GM23338 (cell line): ENCODE measurements at regions not wholly inside any gene's neighbourhood (a gene's known extent, or its start where the extent isn't known, plus 50 kb on each side); places are given as distances from the start of the nearest gene placed in this dataset.

ENCODE experiments used
- ATAC-seq: fragments of 200-7000 bp; cut with Tn5 transposase; 3 replicates; pipeline ENCODE4 v1.9.1; 2020
- DNase-seq: peaks from one replicate; pipeline ENCODE4 v3.0.0-alpha.2; 2015; ENCODE audit warnings: low spot score
- H2AFZ ChIP-seq: fragments of 200-600 bp; sonication (generic); 2 replicates; pipeline ENCODE4 v1.8.0; 2016; ENCODE audit warnings: antibody characterized with exemption, mild to moderate bottlenecking, moderate library complexity
- H3F3A ChIP-seq: fragments of 200-600 bp; sonication (generic); replicated peaks from 2 replicates; pipeline ENCODE4 v1.8.0; 2017; ENCODE audit warnings: antibody characterized with exemption, mixed run types, low read depth
- H3K27ac ChIP-seq: fragments of 200-600 bp; sonication (generic); 2 replicates; pipeline ENCODE4 v1.6.1; 2016; ENCODE audit warnings: low read depth
- H3K27me3 ChIP-seq: fragments of 200-600 bp; sonication (generic); 2 replicates; pipeline ENCODE4 v1.8.0; 2016; ENCODE audit warnings: mild to moderate bottlenecking, mixed run types, moderate library complexity; ENCODE audit not compliant: insufficient read depth
- H3K36me3 ChIP-seq: fragments of 200-600 bp; sonication (generic); 2 replicates; pipeline ENCODE4 v1.8.0; 2016; ENCODE audit warnings: mild to moderate bottlenecking; ENCODE audit not compliant: insufficient read depth
- H3K4me1 ChIP-seq: fragments of 200-600 bp; sonication (generic); 2 replicates; pipeline ENCODE4 v1.8.0; 2016; ENCODE audit warnings: mild to moderate bottlenecking, moderate library complexity; ENCODE audit not compliant: insufficient read depth
- H3K4me2 ChIP-seq: fragments of 200-600 bp; sonication (generic); 2 replicates; pipeline ENCODE4 v1.7.1; 2017; ENCODE audit warnings: mixed run types
- H3K4me3 ChIP-seq: fragments of 200-600 bp; sonication (generic); 2 replicates; pipeline ENCODE4 v1.6.1; 2016; ENCODE audit warnings: mixed run types
- H3K79me2 ChIP-seq: fragments of 200-600 bp; sonication (generic); replicated peaks from 2 replicates; pipeline ENCODE4 v1.8.0; 2017; ENCODE audit warnings: mild to moderate bottlenecking; ENCODE audit not compliant: insufficient read depth
- H3K9me2 ChIP-seq: fragments of 200-600 bp; sonication (generic); 2 replicates; pipeline ENCODE4 v1.8.0; 2017; ENCODE audit not compliant: insufficient read depth
- H4K20me1 ChIP-seq: fragments of 200-600 bp; sonication (generic); replicated peaks from 2 replicates; pipeline ENCODE4 v1.8.0; 2017; ENCODE audit warnings: mild to moderate bottlenecking; ENCODE audit not compliant: insufficient read depth
- H3K27ac Mint-ChIP-seq: 2 replicates; pipeline ENCODE4 v1.8.0; 2020; ENCODE audit warnings: inconsistent platforms, mild to moderate bottlenecking, moderate library complexity, mixed read lengths
- H3K27me3 Mint-ChIP-seq: 3 replicates; pipeline ENCODE4 v1.8.0; 2022; ENCODE audit warnings: low read depth, mild to moderate bottlenecking, moderate library complexity, mixed read lengths, inconsistent platforms; ENCODE audit not compliant: insufficient read depth, poor library complexity
- H3K36me3 Mint-ChIP-seq: 3 replicates; pipeline ENCODE4 v1.8.0; 2021; ENCODE audit warnings: low read depth, mild to moderate bottlenecking, inconsistent platforms, moderate library complexity, mixed read lengths
- H3K4me1 Mint-ChIP-seq: 3 replicates; pipeline ENCODE4 v1.8.0; 2020; ENCODE audit warnings: mild to moderate bottlenecking, inconsistent platforms, mixed read lengths
- H3K4me3 Mint-ChIP-seq: 3 replicates; pipeline ENCODE4 v1.8.0; 2021; ENCODE audit warnings: moderate library complexity, mild to moderate bottlenecking, inconsistent platforms, mixed read lengths
- H3K9me3 Mint-ChIP-seq: 3 replicates; pipeline ENCODE4 v1.8.0; 2020; ENCODE audit warnings: moderate library complexity, mild to moderate bottlenecking, inconsistent platforms, mixed read lengths
- CREB1 ChIP-seq: fragments of 250-450 bp; sonication (Bioruptor Pico); IDR thresholded peaks from 2 replicates; pipeline ENCODE4 v1.5.0; 2020; ENCODE audit warnings: low read depth, mild to moderate bottlenecking, moderate library complexity
- EZH2 ChIP-seq: fragments of 200-600 bp; sonication (generic); IDR thresholded peaks from one replicate; pipeline ENCODE4 v1.8.0; 2017; ENCODE audit warnings: antibody characterized with exemption, mild to moderate bottlenecking, low read depth; ENCODE audit not compliant: unreplicated experiment
- EZH2phosphoT487 ChIP-seq: fragments of 200-600 bp; sonication (generic); IDR thresholded peaks from one replicate; pipeline ENCODE4 v1.8.1; 2018; ENCODE audit warnings: antibody characterized with exemption; ENCODE audit not compliant: unreplicated experiment
- JUNB ChIP-seq: IDR thresholded peaks from one replicate; pipeline ENCODE4 v1.6.1; 2016; ENCODE audit warnings: antibody characterized with exemption; ENCODE audit not compliant: unreplicated experiment
- NANOG ChIP-seq: IDR thresholded peaks from 2 replicates; pipeline ENCODE4 v1.6.1; 2016; ENCODE audit warnings: antibody characterized with exemption, borderline replicate concordance
- POLR2AphosphoS5 ChIP-seq: IDR thresholded peaks from 2 replicates; pipeline ENCODE4 v1.6.1; 2016; ENCODE audit warnings: antibody characterized with exemption, low read depth
- STAT1 ChIP-seq: IDR thresholded peaks from one replicate; pipeline ENCODE4 v1.6.1; 2016; ENCODE audit warnings: antibody characterized with exemption; ENCODE audit not compliant: unreplicated experiment
- ZNF114 ChIP-seq: fragments of 250-450 bp; sonication (Bioruptor Pico); IDR thresholded peaks from 2 replicates; pipeline ENCODE4 v1.5.0; 2020; ENCODE audit warnings: mild to moderate bottlenecking, moderate library complexity
- TF ChIP-seq, protein P1 (sequence below), 2 experiments: fragments of 200-600 bp in 1 of 2; sonication (generic) in 1 of 2; conservative IDR thresholded peaks; 2 replicates each; pipeline versions ENCODE4 v1.5.1 to v1.6.1; 2016 to 2017; ENCODE audit warnings: antibody characterized with exemption in 2 of 2, low read depth in 2 of 2, mild to moderate bottlenecking in 2 of 2, moderate library complexity in 1 of 2
- TF ChIP-seq, protein P2 (sequence below): IDR thresholded peaks from 2 replicates; pipeline ENCODE4 v1.6.1; 2016; ENCODE audit warnings: antibody characterized with exemption
- TF ChIP-seq, protein P3 (sequence below): IDR thresholded peaks from one replicate; pipeline ENCODE4 v1.6.1; 2018; ENCODE audit warnings: antibody characterized with exemption; ENCODE audit not compliant: unreplicated experiment

DNA sequence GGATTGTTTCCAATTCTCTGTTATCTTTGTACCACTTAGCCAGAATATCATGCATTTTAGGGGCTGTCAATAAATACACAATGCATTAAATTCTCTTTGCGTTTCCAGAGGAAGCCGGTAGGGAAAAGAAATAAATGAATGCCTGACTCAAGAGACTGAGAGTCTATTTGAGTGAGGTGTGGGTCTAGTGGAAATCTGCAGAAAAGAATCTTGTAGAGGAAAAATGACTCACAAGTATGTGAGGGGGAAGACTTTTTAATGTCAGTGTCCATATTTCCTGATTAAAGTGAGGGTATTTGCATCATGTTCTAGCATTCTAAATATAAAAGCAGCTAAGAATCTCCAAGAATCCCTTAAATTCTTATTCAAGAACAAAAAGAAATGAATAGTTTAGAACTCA is 271.1 kb downstream of the PTPRC start (continued):
- TF ChIP-seq, protein P1, sequence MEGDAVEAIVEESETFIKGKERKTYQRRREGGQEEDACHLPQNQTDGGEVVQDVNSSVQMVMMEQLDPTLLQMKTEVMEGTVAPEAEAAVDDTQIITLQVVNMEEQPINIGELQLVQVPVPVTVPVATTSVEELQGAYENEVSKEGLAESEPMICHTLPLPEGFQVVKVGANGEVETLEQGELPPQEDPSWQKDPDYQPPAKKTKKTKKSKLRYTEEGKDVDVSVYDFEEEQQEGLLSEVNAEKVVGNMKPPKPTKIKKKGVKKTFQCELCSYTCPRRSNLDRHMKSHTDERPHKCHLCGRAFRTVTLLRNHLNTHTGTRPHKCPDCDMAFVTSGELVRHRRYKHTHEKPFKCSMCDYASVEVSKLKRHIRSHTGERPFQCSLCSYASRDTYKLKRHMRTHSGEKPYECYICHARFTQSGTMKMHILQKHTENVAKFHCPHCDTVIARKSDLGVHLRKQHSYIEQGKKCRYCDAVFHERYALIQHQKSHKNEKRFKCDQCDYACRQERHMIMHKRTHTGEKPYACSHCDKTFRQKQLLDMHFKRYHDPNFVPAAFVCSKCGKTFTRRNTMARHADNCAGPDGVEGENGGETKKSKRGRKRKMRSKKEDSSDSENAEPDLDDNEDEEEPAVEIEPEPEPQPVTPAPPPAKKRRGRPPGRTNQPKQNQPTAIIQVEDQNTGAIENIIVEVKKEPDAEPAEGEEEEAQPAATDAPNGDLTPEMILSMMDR (conservative IDR thresholded peaks at IDR 0.05; ENCODE audit: low read depth in 2 of 2) = no peak
- TF ChIP-seq EZH2phosphoT487 (no peak), CREB1 (CRISPR knock-in tag) (no peak), ZNF114 (no peak)

DNA sequence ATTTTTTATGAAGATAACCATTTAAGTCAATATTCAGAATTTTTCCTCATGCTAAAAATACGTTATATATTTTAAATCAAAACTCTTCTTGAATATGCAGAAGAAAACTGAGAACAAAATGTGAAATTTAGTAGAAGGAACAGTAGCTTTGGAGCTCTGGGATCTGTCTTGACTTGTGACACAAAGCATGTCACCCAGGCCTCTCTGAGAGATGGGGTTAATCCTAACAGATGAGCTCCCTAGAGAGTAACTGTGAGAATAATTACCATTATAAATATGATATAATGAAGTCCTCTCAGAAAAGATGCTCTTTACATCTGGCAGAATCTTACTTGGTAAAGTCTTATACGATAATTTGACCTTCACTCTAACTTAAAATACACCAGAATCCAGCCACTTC is 272.0 kb downstream of the PTPRC start:
- H3K36me3 ChIP-seq = no peaks in the 10 kb centered on the region
- H3K79me2 ChIP-seq = no peaks in the 10 kb centered on the region
- no peak overlapping the region for H2AFZ ChIP-seq
- H3K4me2 ChIP-seq = no peak overlapping the region
- Mint-ChIP-seq H3K4me3 (no peak overlapping the region), H3K27ac (no peak overlapping the region), H3K27me3 (no peaks in the 10 kb centered on the region), H3K36me3 (no peaks in the 10 kb centered on the region), H3K9me3 (no peaks in the 10 kb centered on the region), H3K4me1 (peaks cover 2% of the 10 kb centered on the region; the same call in 2 of the 3 replicates)
- H3K27ac ChIP-seq = no peak overlapping the region
- no peaks in the 10 kb centered on the region for H3F3A ChIP-seq
- no peaks in the 10 kb centered on the region for H3K9me2 ChIP-seq
- DNase-seq (no peak), ATAC-seq (no peak)
- no peak overlapping the region for H3K4me3 ChIP-seq
- no peaks in the 10 kb centered on the region for H3K27me3 ChIP-seq
- no peaks in the 10 kb centered on the region for H3K4me1 ChIP-seq
- no peaks in the 10 kb centered on the region for H4K20me1 ChIP-seq
- TF ChIP-seq CREB1 (CRISPR knock-in tag) (no peak), NANOG (no peak), POLR2AphosphoS5 (no peak), JUNB (no peak), EZH2phosphoT487 (no peak), EZH2 (no peak), STAT1 (no peak), ZNF114 (no peak)
- TF ChIP-seq, protein P2, sequence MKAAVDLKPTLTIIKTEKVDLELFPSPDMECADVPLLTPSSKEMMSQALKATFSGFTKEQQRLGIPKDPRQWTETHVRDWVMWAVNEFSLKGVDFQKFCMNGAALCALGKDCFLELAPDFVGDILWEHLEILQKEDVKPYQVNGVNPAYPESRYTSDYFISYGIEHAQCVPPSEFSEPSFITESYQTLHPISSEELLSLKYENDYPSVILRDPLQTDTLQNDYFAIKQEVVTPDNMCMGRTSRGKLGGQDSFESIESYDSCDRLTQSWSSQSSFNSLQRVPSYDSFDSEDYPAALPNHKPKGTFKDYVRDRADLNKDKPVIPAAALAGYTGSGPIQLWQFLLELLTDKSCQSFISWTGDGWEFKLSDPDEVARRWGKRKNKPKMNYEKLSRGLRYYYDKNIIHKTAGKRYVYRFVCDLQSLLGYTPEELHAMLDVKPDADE = no peak
- TF ChIP-seq, protein P1 (conservative IDR thresholded peaks at IDR 0.05; ENCODE audit: low read depth in 2 of 2) = no peak
- TF ChIP-seq, protein P3, sequence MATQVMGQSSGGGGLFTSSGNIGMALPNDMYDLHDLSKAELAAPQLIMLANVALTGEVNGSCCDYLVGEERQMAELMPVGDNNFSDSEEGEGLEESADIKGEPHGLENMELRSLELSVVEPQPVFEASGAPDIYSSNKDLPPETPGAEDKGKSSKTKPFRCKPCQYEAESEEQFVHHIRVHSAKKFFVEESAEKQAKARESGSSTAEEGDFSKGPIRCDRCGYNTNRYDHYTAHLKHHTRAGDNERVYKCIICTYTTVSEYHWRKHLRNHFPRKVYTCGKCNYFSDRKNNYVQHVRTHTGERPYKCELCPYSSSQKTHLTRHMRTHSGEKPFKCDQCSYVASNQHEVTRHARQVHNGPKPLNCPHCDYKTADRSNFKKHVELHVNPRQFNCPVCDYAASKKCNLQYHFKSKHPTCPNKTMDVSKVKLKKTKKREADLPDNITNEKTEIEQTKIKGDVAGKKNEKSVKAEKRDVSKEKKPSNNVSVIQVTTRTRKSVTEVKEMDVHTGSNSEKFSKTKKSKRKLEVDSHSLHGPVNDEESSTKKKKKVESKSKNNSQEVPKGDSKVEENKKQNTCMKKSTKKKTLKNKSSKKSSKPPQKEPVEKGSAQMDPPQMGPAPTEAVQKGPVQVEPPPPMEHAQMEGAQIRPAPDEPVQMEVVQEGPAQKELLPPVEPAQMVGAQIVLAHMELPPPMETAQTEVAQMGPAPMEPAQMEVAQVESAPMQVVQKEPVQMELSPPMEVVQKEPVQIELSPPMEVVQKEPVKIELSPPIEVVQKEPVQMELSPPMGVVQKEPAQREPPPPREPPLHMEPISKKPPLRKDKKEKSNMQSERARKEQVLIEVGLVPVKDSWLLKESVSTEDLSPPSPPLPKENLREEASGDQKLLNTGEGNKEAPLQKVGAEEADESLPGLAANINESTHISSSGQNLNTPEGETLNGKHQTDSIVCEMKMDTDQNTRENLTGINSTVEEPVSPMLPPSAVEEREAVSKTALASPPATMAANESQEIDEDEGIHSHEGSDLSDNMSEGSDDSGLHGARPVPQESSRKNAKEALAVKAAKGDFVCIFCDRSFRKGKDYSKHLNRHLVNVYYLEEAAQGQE = no peak
